GM10266 (cell line): ENCODE measurements at regions not wholly inside any gene's neighbourhood (a gene's known extent, or its start where the extent isn't known, plus 50 kb on each side); places are given as distances from the start of the nearest gene placed in this dataset.
"Not testable (repeated sequence)": the region's sequence is repeated elsewhere in the genome, so short reads cannot be mapped to it uniquely, and the experiment has no call there.

Source experiments
- DNase-seq: peaks from one replicate; pipeline ENCODE4 v3.0.0; 2012; ENCODE audit errors: extremely low spot score
- CTCF ChIP-seq: IDR thresholded peaks from 2 replicates; pipeline ENCODE4 v1.5.1; 2012; ENCODE audit warnings: mild to moderate bottlenecking, low read depth; ENCODE audit not compliant: control insufficient read depth, insufficient read depth; ENCODE audit errors: missing control alignments

GRCh38 chr15:34528055-34528754 lies 55.2 kb downstream of the GOLGA8B start:
- not testable (repeated sequence) for DNase-seq

- DNase-seq = not testable (repeated sequence)
Observed at GRCh38 chr15:34527641-34528040, 55.8 kb downstream of the GOLGA8B start.

- not testable (repeated sequence) for DNase-seq
Observed at GRCh38 chr15:34523849-34524248, 59.6 kb downstream of the GOLGA8B start.

- not testable (repeated sequence) for DNase-seq
Observed at GRCh38 chr15:34522601-34523000, 60.9 kb downstream of the GOLGA8B start.

GRCh38 chr15:34521802-34522485 lies 61.5 kb downstream of the GOLGA8B start:
- not testable (repeated sequence) for DNase-seq

GRCh38 chr15:34520566-34520965 lies 62.9 kb downstream of the GOLGA8B start:
- TF ChIP-seq CTCF = no peak
- DNase-seq = no peak

GRCh38 chr15:34520010-34520409 lies 63.4 kb downstream of the GOLGA8B start:
- DNase-seq = not testable (repeated sequence)

GRCh38 chr15:34514251-34514670 lies 69.2 kb downstream of the GOLGA8B start:
- peak; percentile 63 for DNase-seq
- no peak for TF ChIP-seq CTCF

- no peak for DNase-seq
- TF ChIP-seq CTCF = no peak
Observed at GRCh38 chr15:34512628-34513027, 70.8 kb downstream of the GOLGA8B start.

GRCh38 chr15:34501131-34501530 lies 63.5 kb upstream of the GOLGA8A start:
- no peak for TF ChIP-seq CTCF
- no peak for DNase-seq
